Cardiac fibroblast (primary cell): ENCODE measurements at regions not wholly inside any gene's neighbourhood (a gene's known extent, or its start where the extent isn't known, plus 50 kb on each side); places are given as distances from the start of the nearest gene placed in this dataset.

Source experiments
- DNase-seq, 2 donors: peaks; one replicate each; pipeline versions ENCODE4 v3.0.0 to v3.0.0-alpha.2; 2010; ENCODE audit warnings: low read depth in 2 of 2
- H3K4me3 ChIP-seq, 2 donors: replicated peaks in 1 of 2; 1 replicate in 1 of 2; 2 replicates in 1 of 2; pipeline ENCODE4 v1.5.1; 2011; ENCODE audit warnings: low read depth in 2 of 2, low read length in 2 of 2, mild to moderate bottlenecking in 2 of 2, moderate library complexity in 1 of 2
- TF ChIP-seq, protein P1 (sequence below): IDR thresholded peaks from one replicate; pipeline ENCODE4 v1.5.1; 2011; ENCODE audit warnings: low read depth, mild to moderate bottlenecking, low read length, inconsistent platforms

DNA sequence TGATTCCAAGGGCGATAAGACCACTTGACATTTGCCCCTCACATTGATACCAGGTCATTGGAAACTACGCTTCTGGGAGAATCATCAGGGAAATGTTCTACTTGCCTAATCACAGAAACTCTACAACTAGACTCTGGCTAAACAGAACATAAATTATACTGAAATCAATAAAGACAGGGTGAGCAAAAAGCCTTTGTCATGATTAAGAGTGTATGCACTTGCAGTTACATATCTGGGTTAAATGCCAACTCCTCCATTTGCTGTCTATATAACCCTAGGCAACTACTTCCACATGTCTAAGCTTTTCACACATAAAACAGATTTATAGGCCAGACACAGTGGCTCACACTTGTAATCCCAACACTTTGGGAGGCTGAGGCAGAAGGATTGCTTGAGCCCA, 125.7 kb downstream of the PHLDA1 start:
- no peak overlapping the region for H3K4me3 ChIP-seq
- TF ChIP-seq, protein P1, sequence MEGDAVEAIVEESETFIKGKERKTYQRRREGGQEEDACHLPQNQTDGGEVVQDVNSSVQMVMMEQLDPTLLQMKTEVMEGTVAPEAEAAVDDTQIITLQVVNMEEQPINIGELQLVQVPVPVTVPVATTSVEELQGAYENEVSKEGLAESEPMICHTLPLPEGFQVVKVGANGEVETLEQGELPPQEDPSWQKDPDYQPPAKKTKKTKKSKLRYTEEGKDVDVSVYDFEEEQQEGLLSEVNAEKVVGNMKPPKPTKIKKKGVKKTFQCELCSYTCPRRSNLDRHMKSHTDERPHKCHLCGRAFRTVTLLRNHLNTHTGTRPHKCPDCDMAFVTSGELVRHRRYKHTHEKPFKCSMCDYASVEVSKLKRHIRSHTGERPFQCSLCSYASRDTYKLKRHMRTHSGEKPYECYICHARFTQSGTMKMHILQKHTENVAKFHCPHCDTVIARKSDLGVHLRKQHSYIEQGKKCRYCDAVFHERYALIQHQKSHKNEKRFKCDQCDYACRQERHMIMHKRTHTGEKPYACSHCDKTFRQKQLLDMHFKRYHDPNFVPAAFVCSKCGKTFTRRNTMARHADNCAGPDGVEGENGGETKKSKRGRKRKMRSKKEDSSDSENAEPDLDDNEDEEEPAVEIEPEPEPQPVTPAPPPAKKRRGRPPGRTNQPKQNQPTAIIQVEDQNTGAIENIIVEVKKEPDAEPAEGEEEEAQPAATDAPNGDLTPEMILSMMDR = no peak
- no peak for DNase-seq

DNA sequence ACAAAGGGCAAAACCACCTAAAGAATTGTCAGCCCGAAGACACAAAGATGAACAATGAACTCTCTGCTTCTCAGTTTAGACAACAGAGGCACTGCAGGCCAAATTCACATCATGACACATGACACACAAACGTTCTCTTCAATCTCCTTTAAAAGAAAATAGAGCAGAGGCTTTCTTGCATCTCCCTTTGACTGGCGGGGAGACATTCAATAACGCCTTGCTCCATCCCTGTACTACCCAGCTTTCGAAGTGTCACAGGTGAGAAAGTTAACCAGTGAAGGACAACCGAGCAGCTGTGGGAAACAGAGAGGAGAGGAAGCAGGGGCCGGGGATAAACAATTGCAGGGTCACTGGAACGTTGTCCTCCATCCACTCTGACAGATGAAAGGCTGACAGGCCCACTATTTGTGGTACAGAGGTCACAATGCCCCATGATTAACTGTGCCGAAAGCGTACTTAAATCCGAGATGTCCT, 130.8 kb downstream of the PHLDA1 start:
- DNase-seq = no peak
- TF ChIP-seq, protein P1 = no peak

DNA sequence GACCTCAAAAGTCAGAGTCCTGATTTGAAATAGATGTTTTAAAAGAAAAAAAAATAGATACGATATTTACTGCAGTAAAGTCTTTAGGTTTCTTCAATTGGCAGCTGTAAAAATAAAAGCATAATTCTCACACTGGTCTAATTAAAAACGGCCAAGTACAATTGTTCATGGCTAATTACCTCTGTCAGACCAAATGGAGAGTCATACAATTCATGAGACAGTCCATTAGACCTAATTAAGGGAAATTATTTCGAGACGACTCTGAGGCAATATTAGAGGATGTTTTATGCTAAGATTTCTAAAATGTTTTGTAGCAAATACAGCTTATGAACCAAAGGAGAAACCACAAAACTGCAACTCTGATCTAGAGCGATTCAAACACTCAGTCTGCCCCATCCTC, 131.3 kb downstream of the PHLDA1 start:
- no peak overlapping the region for H3K4me3 ChIP-seq
- TF ChIP-seq, protein P1 = no peak
- DNase-seq = no peak

More for the DNA sequence above, 130.8 kb downstream of the PHLDA1 start:
- H3K4me3 ChIP-seq = no peak overlapping the region

DNA sequence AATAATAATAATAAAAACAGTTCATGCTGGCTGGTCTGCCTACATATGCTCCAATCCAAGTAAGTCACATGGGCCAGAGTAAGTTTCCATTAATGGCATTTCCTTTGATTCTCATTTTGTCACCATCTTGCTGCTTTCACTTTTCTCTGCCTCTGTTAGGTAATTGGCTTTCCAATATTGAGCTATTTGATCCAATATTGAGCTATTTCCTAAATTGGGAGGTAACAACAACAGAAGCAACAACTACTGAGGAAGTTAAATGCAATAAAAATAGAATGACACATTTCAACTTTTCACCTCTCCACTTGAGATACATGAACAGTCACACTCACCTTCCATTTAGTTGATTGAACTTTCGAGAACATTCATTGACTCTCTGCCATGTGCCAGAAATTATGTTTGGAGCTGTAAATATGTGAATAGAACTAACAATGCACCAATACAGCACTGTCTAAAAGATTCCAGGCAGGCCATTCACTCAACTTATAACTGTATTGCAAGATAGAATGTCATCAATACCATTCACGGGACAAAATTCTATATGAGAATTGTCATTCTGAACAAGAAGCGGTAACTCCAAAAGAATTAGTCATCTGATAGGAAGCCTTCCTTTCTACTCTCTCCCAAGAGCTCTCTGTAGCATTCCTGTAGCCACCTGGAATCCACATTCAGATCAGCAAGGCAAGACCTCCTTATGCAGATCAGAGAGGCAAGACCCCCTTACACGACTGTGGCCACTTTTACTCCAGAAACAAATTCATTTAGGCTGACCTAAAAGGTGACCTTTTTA, 136.4 kb downstream of the PHLDA1 start:
- TF ChIP-seq, protein P1 = no peak
- no peak overlapping the region for H3K4me3 ChIP-seq

DNA sequence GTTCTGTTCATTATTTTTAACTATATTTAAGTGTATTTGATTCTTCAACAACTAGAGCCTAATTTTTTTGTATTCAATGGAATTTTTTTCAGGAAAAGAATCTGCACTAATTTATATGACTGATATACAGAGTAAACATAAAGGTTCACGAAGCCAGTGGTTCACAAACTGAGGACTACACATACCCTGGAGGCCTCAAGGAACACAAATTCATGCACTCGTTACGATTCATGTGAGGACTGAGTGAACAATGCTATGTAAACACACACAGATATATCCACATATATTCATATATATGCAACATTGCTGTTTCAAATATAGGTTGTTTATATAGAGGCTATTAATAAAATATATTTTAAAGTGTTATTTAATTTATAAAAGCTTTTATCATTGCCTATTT, 137.8 kb downstream of the PHLDA1 start:
- DNase-seq = no peak
- TF ChIP-seq, protein P1 = no peak
- H3K4me3 ChIP-seq = no peak overlapping the region

More for the DNA sequence above, 136.4 kb downstream of the PHLDA1 start:
- no peak for DNase-seq

DNA sequence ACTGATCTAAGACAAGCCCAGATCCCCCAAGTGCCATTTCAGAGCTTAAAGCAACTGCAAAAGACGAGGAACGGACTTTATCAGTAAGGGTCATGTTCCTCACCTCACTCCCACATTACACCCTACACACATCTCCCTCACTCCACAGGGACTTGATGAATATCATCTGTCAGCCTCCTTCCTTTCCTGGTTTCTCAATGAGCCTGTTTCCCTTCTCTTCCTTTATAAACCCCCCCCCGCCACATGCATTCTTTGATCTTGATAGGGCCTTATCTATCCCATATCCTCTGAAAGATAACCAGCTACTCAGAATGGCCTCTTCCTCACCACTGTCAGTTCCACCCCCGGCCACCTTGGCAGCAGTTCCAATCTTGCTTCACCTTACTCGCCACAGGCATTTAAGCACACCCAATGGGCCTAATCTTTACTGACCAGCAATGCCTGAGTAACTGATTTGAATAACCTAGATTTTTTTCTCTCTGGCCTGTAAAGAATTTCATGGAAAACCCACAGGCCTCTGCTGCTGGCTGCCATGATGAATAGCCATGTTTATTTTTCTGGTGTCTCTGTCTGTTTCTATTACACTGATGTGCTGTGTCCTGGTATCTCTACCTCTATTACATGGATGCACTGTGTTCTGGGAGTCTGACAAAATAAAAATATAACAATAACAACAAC, 138.7 kb downstream of the PHLDA1 start:
- H3K4me3 ChIP-seq = no peak overlapping the region
- TF ChIP-seq, protein P1 = no peak
- peak; percentile 67 to 68 for DNase-seq
